ENCODE measurements at regions not wholly inside any gene's neighbourhood (a gene's known extent, or its start where the extent isn't known, plus 50 kb on each side); places are given as distances from the start of the nearest gene placed in this dataset.

DNA sequence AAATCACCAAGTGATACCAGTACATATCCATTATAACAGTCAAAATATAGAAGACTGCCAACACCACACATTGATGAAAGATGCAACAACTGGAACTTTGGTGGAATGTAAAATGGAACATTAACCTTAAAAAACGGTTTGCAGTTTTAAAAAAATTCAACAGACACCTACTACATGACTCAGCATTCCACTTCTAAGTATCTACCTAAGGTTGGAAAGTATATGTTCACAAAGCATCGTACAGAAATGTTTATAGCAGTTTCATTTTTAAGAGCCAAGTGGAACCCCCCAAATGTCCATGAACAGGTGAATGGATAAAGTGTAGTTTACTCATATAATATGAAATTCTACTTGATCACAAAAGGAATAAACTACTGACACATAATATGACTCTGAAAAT, 314.7 kb upstream of the ARRDC4 start:
- TF ChIP-seq, protein P1, sequence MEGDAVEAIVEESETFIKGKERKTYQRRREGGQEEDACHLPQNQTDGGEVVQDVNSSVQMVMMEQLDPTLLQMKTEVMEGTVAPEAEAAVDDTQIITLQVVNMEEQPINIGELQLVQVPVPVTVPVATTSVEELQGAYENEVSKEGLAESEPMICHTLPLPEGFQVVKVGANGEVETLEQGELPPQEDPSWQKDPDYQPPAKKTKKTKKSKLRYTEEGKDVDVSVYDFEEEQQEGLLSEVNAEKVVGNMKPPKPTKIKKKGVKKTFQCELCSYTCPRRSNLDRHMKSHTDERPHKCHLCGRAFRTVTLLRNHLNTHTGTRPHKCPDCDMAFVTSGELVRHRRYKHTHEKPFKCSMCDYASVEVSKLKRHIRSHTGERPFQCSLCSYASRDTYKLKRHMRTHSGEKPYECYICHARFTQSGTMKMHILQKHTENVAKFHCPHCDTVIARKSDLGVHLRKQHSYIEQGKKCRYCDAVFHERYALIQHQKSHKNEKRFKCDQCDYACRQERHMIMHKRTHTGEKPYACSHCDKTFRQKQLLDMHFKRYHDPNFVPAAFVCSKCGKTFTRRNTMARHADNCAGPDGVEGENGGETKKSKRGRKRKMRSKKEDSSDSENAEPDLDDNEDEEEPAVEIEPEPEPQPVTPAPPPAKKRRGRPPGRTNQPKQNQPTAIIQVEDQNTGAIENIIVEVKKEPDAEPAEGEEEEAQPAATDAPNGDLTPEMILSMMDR (IDR thresholded peaks at IDR 0.05), result no peak
- TF ChIP-seq POLR2A (IDR thresholded peaks at IDR 0.05), result no peak

All from heart left ventricle (tissue), 13 donors.